K562 (cell line): ENCODE measurements at regions not wholly inside any gene's neighbourhood (a gene's known extent, or its start where the extent isn't known, plus 50 kb on each side); places are given as distances from the start of the nearest gene placed in this dataset.

Source experiments
- ATAC-seq: fragments of 200-7000 bp; cut with Tn5 transposase; 3 replicates; pipeline ENCODE4 v1.9.1; 2020; ENCODE audit warnings: moderate library complexity
- BruUV-seq: library from RNA; stranded (reverse); fragments of 400-500 nt; replicated peaks from 2 replicates; lab custom pipeline; 2021; lab: Mats Ljungman, UMichigan
- CTCF ChIA-PET: fragments of 300-600 bp; formaldehyde crosslinking; extraction: SDS; loops from one replicate; lab custom pipeline; 2021; ENCODE audit warnings: low intra/inter-chr PET ratio; lab: Yijun Ruan, JAX
- POLR2A ChIA-PET: fragments of 300-600, 350-650 bp; sonication (Branson Sonifier 250); formaldehyde crosslinking; extraction: SDS; loops from one replicate; lab custom pipeline; 2021; ENCODE audit warnings: antibody characterized with exemption, inconsistent platforms; lab: Yijun Ruan, JAX
- DNase-seq, 4 experiments: peaks; one replicate each; pipeline versions ENCODE4 v3.0.0 to v3.0.0-alpha.2; 2011 to 2018; ENCODE audit warnings: low spot score in 3 of 4, mixed read lengths in 3 of 4; ENCODE audit errors: extremely low read depth in 1 of 4
- FAIRE-seq: peaks from 2 replicates; lab custom pipeline; 2011; peaks lifted over from hg19 to GRCh38; lab: Jason Lieb, UNC
- H2AFZ ChIP-seq: 2 replicates; pipeline ENCODE4 v1.6.0; 2011; ENCODE audit warnings: low read depth, low read length, control low read depth, inconsistent platforms
- H3K27ac ChIP-seq: fragments of 200-600 bp; 3 replicates; pipeline ENCODE4 v1.8.0; 2011; ENCODE audit warnings: low read depth, mild to moderate bottlenecking, control low read depth, inconsistent platforms, low read length, moderate library complexity, mixed read lengths; ENCODE audit errors: extremely low read depth
- H3K27me3 ChIP-seq, 2 experiments: fragments of 300-600 bp in 1 of 2; 2 replicates in 1 of 2; 3 replicates in 1 of 2; pipeline versions ENCODE4 v1.6.0 to v1.8.0; 2011; ENCODE audit warnings: inconsistent platforms in 2 of 2, low read length in 2 of 2, mild to moderate bottlenecking in 1 of 2, mixed read lengths in 1 of 2, moderate library complexity in 1 of 2; ENCODE audit not compliant: control insufficient read depth in 2 of 2, insufficient read depth in 2 of 2
- H3K36me3 ChIP-seq: fragments of 300-600 bp; 3 replicates; pipeline ENCODE4 v1.8.0; 2011; ENCODE audit warnings: mild to moderate bottlenecking, low read length, inconsistent platforms; ENCODE audit not compliant: control insufficient read depth, insufficient read depth
- H3K4me1 ChIP-seq, 2 experiments: fragments of 200-600 bp in 1 of 2; replicated peaks in 1 of 2; 2 replicates in 1 of 2; 3 replicates in 1 of 2; pipeline versions ENCODE4 v1.5.1 to v1.8.0; 2011; ENCODE audit warnings: inconsistent platforms in 2 of 2, low read length in 2 of 2, mild to moderate bottlenecking in 1 of 2, mixed read lengths in 1 of 2, moderate library complexity in 1 of 2; ENCODE audit not compliant: control insufficient read depth in 2 of 2, insufficient read depth in 2 of 2
- H3K4me2 ChIP-seq: 2 replicates; pipeline ENCODE4 v1.6.1; 2011; ENCODE audit warnings: low read length, control low read depth, inconsistent platforms, mixed read lengths; ENCODE audit not compliant: insufficient read depth
- H3K4me3 ChIP-seq: fragments of 200-600 bp; sonication (generic), shearing (Covaris generic); 2 replicates; pipeline ENCODE4 v1.5.1; 2016; ENCODE audit warnings: control low read depth, inconsistent platforms
- H3K79me2 ChIP-seq: fragments of 200-600 bp; 3 replicates; pipeline ENCODE4 v1.8.0; 2011; ENCODE audit warnings: low read length, inconsistent platforms; ENCODE audit not compliant: control insufficient read depth, insufficient read depth
- H3K9ac ChIP-seq, 2 experiments: 2 replicates each; pipeline versions ENCODE4 v1.6.0 to v1.6.1; 2011; ENCODE audit warnings: low read depth in 2 of 2, low read length in 2 of 2, control low read depth in 1 of 2, inconsistent platforms in 1 of 2, mild to moderate bottlenecking in 1 of 2, mixed read lengths in 1 of 2; ENCODE audit not compliant: insufficient read depth in 1 of 2
- H3K9me1 ChIP-seq: one replicate; pipeline ENCODE4 v1.6.0; 2011; ENCODE audit warnings: inconsistent platforms, mild to moderate bottlenecking, low read length, moderate library complexity; ENCODE audit not compliant: control insufficient read depth, insufficient read depth
- H3K9me3 ChIP-seq: replicated peaks from 2 replicates; pipeline ENCODE4 v1.5.1; 2011; ENCODE audit warnings: low read depth, low read length, inconsistent platforms; ENCODE audit not compliant: control insufficient read depth, insufficient read depth
- H4K20me1 ChIP-seq: replicated peaks from 2 replicates; pipeline ENCODE4 v1.6.1; 2011; ENCODE audit warnings: low read length, inconsistent platforms, mixed read lengths; ENCODE audit not compliant: control insufficient read depth, insufficient read depth
- BCL6 ChIP-seq: fragments of 250-450 bp; sonication (Bioruptor Pico); IDR thresholded peaks from 2 replicates; pipeline ENCODE4 v1.4.0; 2020
- BRD9 ChIP-seq: fragments of 450-650 bp; IDR thresholded peaks from 2 replicates; pipeline ENCODE4 v1.6.1; 2018; ENCODE audit warnings: low read depth; ENCODE audit not compliant: partially characterized antibody
- C11orf30 ChIP-seq: fragments of 450-650 bp; IDR thresholded peaks from 2 replicates; pipeline ENCODE4 v1.6.1; 2016; ENCODE audit warnings: low read depth, mild to moderate bottlenecking
- CSDE1 ChIP-seq, 2 experiments: fragments of 450-650 bp; IDR thresholded peaks; 2 replicates each; pipeline ENCODE4 v1.6.1; 2016; ENCODE audit warnings: mild to moderate bottlenecking in 1 of 2
- E2F1 ChIP-seq: sonication (generic); formaldehyde crosslinking; IDR thresholded peaks from 2 replicates; pipeline ENCODE4 v1.8.1; 2023; ENCODE audit warnings: mild to moderate bottlenecking, missing genetic modification reagents, moderate library complexity
- E2F3 ChIP-seq: fragments of 250-450 bp; sonication (Bioruptor Pico); IDR thresholded peaks from 2 replicates; pipeline ENCODE4 v1.4.0; 2020; ENCODE audit warnings: mild to moderate bottlenecking
- ERF ChIP-seq: fragments of 450-650 bp; formaldehyde crosslinking; IDR thresholded peaks from 2 replicates; pipeline ENCODE4 v1.4.0; 2020; ENCODE audit warnings: mild to moderate bottlenecking, mixed read lengths
- HDGF ChIP-seq: fragments of 450-650 bp; IDR thresholded peaks from 2 replicates; pipeline ENCODE4 v1.6.1; 2016
- HOXB6 ChIP-seq: fragments of 250-450 bp; sonication (Bioruptor Pico); IDR thresholded peaks from 2 replicates; pipeline ENCODE4 v1.5.1; 2022; ENCODE audit warnings: mild to moderate bottlenecking, borderline replicate concordance
- KLF16 ChIP-seq: IDR thresholded peaks from 2 replicates; pipeline ENCODE4 v1.6.1; 2016; ENCODE audit warnings: antibody characterized with exemption
- MAFF ChIP-seq: IDR thresholded peaks from 2 replicates; pipeline ENCODE4 v1.6.1; 2012; ENCODE audit warnings: low read length, improper control_type of control experiment
- MAFG ChIP-seq: fragments of 450-650 bp; conservative IDR thresholded peaks from 2 replicates; pipeline ENCODE4 v1.6.1; 2016; ENCODE audit warnings: missing genetic modification characterization, missing compliant biosample characterization
- MAFK ChIP-seq: IDR thresholded peaks from 2 replicates; pipeline ENCODE4 v1.6.1; 2011; ENCODE audit warnings: low read length, improper control_type of control experiment
- NCOR1 ChIP-seq: fragments of 450-650 bp; IDR thresholded peaks from 2 replicates; pipeline ENCODE4 v1.6.1; 2016; ENCODE audit warnings: mild to moderate bottlenecking, moderate library complexity
- POLR2H ChIP-seq: IDR thresholded peaks from 2 replicates; pipeline ENCODE4 v1.6.1; 2016; ENCODE audit warnings: missing genetic modification characterization, low read depth, mild to moderate bottlenecking, control low read depth, missing compliant biosample characterization, moderate library complexity
- PRMT5 ChIP-seq: sonication (generic); formaldehyde crosslinking; IDR thresholded peaks from 2 replicates; pipeline ENCODE4 v1.5.0; 2020; ENCODE audit warnings: missing genetic modification reagents
- PYGO2 ChIP-seq: fragments of 450-650 bp; IDR thresholded peaks from 2 replicates; pipeline ENCODE4 v1.6.1; 2016; ENCODE audit warnings: mild to moderate bottlenecking, missing genetic modification characterization, moderate library complexity, missing compliant biosample characterization
- SFPQ ChIP-seq: fragments of 200-400 bp; formaldehyde crosslinking; IDR thresholded peaks from 2 replicates; pipeline ENCODE4 v1.6.1; 2017; ENCODE audit warnings: mild to moderate bottlenecking, low read depth, low read length, moderate library complexity
- SMARCA4 ChIP-seq: fragments of 450-650 bp; IDR thresholded peaks from 2 replicates; pipeline ENCODE4 v1.6.1; 2016
- ZKSCAN3 ChIP-seq: fragments of 250-450 bp; sonication (Bioruptor Pico); IDR thresholded peaks from 2 replicates; pipeline ENCODE4 v1.4.0; 2020
- ZNF174 ChIP-seq: fragments of 250-450 bp; sonication (Bioruptor Pico); IDR thresholded peaks from 2 replicates; pipeline ENCODE4 v1.4.0; 2020; ENCODE audit warnings: mild to moderate bottlenecking
- ZNF316 ChIP-seq: fragments of 450-650 bp; IDR thresholded peaks from 2 replicates; pipeline ENCODE4 v1.6.1; 2016
- ZNF324 ChIP-seq: fragments of 250-450 bp; sonication (Bioruptor Pico); IDR thresholded peaks from 2 replicates; pipeline ENCODE4 v1.4.0; 2020; ENCODE audit warnings: mild to moderate bottlenecking
- ZNF740 ChIP-seq, 3 experiments: fragments of 200-800 bp in 1 of 3; sonication (Bioruptor generic) in 1 of 3; sonication (generic) in 1 of 3; formaldehyde crosslinking in 1 of 3; IDR thresholded peaks; 2 replicates each; pipeline versions ENCODE4 v1.6.1 to v1.8.0; 2016 to 2022; ENCODE audit warnings: mild to moderate bottlenecking in 2 of 3, missing compliant biosample characterization in 2 of 3, missing genetic modification characterization in 2 of 3, missing genetic modification reagents in 1 of 3
- ZNF79 ChIP-seq: fragments of 250-450 bp; sonication (Bioruptor Pico); IDR thresholded peaks from 2 replicates; pipeline ENCODE4 v1.4.0; 2020; ENCODE audit warnings: low read depth, mild to moderate bottlenecking, moderate library complexity
- WGBS: fragments of 100-300 bp; shearing (Covaris generic); methylation state at CpG from one replicate; pipeline ENCODE4 v1.1.6; 2016; ENCODE audit warnings: low coverage, mixed read lengths; ENCODE audit not compliant: insufficient coverage; ENCODE audit errors: missing lambda C conversion rate; 5-methylcytosine and 5-hydroxymethylcytosine counted together
- in situ Hi-C: fragments of 300-500 bp; cut with MboI; formaldehyde crosslinking; loops from 4 replicates; pipeline ENCODE4 v1.15.0; 2018; ENCODE audit warnings: inconsistent platforms, mixed read lengths
- intact Hi-C: fragments of 100-400 bp; cut with micrococcal nuclease; formaldehyde crosslinking; loops from 2 replicates; pipeline ENCODE4 v1.14.2; 2022

- CTCF ChIA-PET: no interaction called here
- TF ChIP-seq ZNF174 (no peak), POLR2H (tag) (no peak), PRMT5 (CRISPR knock-in tag) (no peak), ERF (no peak), C11orf30 (peak; percentile 95), PYGO2 (tag) (no peak), BCL6 (no peak), E2F1 (no peak), ZNF316 (peak; percentile 95), BRD9 (no peak), HOXB6 (CRISPR knock-in tag) (no peak), HDGF (no peak), NCOR1 (no peak), ZNF324 (CRISPR knock-in tag) (no peak), KLF16 (no peak), CSDE1 (IDR thresholded peaks at IDR 0.05) (no peak), ZNF740 (CRISPR knock-in tag; IDR thresholded peaks at IDR 0.05) (no peak), ZNF740 (tag; IDR thresholded peaks at IDR 0.05) (no peak), MAFK (peak; percentile 97), ZKSCAN3 (no peak), SFPQ (no peak), MAFF (peak; percentile 95), SMARCA4 (no peak), MAFG (tag) (peak; percentile 90), E2F3 (no peak), ZNF79 (no peak)
Observed at GRCh38 chr17:34161690-34162089, 93.4 kb upstream of the CCL2 start.

More at GRCh38 chr17:34161690-34162089, 93.4 kb upstream of the CCL2 start:
- Histone ChIP-seq H3K36me3 (no peaks in the 10 kb centered on the region), H3K4me3 (no peak overlapping the region), H3K4me2 (no peak overlapping the region), H3K9ac (no peak overlapping the region), H3K9me3 (no peaks in the 10 kb centered on the region), H2AFZ (no peak overlapping the region), H3K9me1 (no peaks in the 10 kb centered on the region), H3K79me2 (no peaks in the 10 kb centered on the region), H3K4me1 (no peaks in the 10 kb centered on the region), H3K27ac (no peak overlapping the region), H4K20me1 (no peaks in the 10 kb centered on the region), H3K27me3 (peaks cover 0 to 8% of the 10 kb centered on the region in 2 experiments; a peak in 1 of 5 replicates)
- POLR2A ChIA-PET: interaction anchor here (0.6 to 0.7 kb wide), 2 partner anchors 398 to 1264 kb away, joined by 3 read pairs; no protein-coding TSS in a partner anchor
- no TSS peak for BruUV-seq
- 4% methylated on average over 4 of the region's 4 CpGs for WGBS
- intact Hi-C loops: no loop called here
- ATAC-seq: no peak
- in situ Hi-C loops: no loop called here
- FAIRE-seq: no peak
- DNase-seq: no peak
